HUES48 (cell line): ENCODE measurements at regions not wholly inside any gene's neighbourhood (a gene's known extent, or its start where the extent isn't known, plus 50 kb on each side); places are given as distances from the start of the nearest gene placed in this dataset.
A peak's percentile ranks its signal among the peaks of the same experiment; 100 is the strongest.
"Not testable (repeated sequence)": the region's sequence is repeated elsewhere in the genome, so short reads cannot be mapped to it uniquely, and the experiment has no call there.

Experiments used
- H3K27ac ChIP-seq: one replicate; pipeline ENCODE4 v1.7.0; 2013; ENCODE audit warnings: low read depth, low read length, inconsistent platforms
- H3K27me3 ChIP-seq: 2 replicates; pipeline ENCODE4 v1.6.1; 2013; ENCODE audit warnings: mild to moderate bottlenecking, low read length; ENCODE audit not compliant: control insufficient read depth, insufficient read depth
- H3K36me3 ChIP-seq: 2 replicates; pipeline ENCODE4 v1.6.1; 2013; ENCODE audit warnings: low read length; ENCODE audit not compliant: control insufficient read depth, insufficient read depth
- H3K4me1 ChIP-seq: 2 replicates; pipeline ENCODE4 v1.6.1; 2013; ENCODE audit warnings: mild to moderate bottlenecking, low read length; ENCODE audit not compliant: control insufficient read depth, insufficient read depth
- H3K4me3 ChIP-seq: 2 replicates; pipeline ENCODE4 v1.5.1; 2013; ENCODE audit warnings: mild to moderate bottlenecking, low read depth, low read length
- H3K9ac ChIP-seq: 2 replicates; pipeline ENCODE4 v1.6.1; 2013; ENCODE audit warnings: mild to moderate bottlenecking, low read depth, low read length, moderate library complexity
- H3K9me3 ChIP-seq: 2 replicates; pipeline ENCODE4 v1.6.1; 2013; ENCODE audit warnings: low read length; ENCODE audit not compliant: control insufficient read depth, insufficient read depth

- H3K27me3 ChIP-seq = no peaks in the 10 kb centered on the region
- H3K9me3 ChIP-seq = no peaks in the 10 kb centered on the region
- H3K4me1 ChIP-seq = no peaks in the 10 kb centered on the region
- H3K4me3 ChIP-seq = no peak overlapping the region
- no peak overlapping the region for H3K9ac ChIP-seq
- H3K27ac ChIP-seq = no peak overlapping the region
- H3K36me3 ChIP-seq = no peaks in the 10 kb centered on the region
Measured at GRCh38 chr10:55837273-55837672, 523.8 kb downstream of the ZWINT start.

- Histone ChIP-seq H3K27me3 (no peaks in the 10 kb centered on the region), H3K27ac (peak overlapping the region; percentile 94), H3K36me3 (no peaks in the 10 kb centered on the region), H3K9ac (no peak overlapping the region), H3K4me1 (peaks cover 27% of the 10 kb centered on the region), H3K4me3 (no peak overlapping the region), H3K9me3 (peaks cover 13% of the 10 kb centered on the region)
Measured at GRCh38 chr10:55822096-55822495, 539.0 kb downstream of the ZWINT start.

- H3K4me3 ChIP-seq = no peak overlapping the region; the same call in 1 of the 2 replicates
- H3K36me3 ChIP-seq = no peaks in the 10 kb centered on the region
- H3K9ac ChIP-seq = no peak overlapping the region
- peaks cover 27% of the 10 kb centered on the region for H3K4me1 ChIP-seq
- peaks cover 20% of the 10 kb centered on the region for H3K9me3 ChIP-seq
- H3K27ac ChIP-seq = peak overlapping the region; percentile 94
- no peaks in the 10 kb centered on the region for H3K27me3 ChIP-seq
Measured at GRCh38 chr10:55820478-55820877, 540.6 kb downstream of the ZWINT start.

- peaks cover 20% of the 10 kb centered on the region for H3K9me3 ChIP-seq
- no peak overlapping the region; the same call in 1 of the 2 replicates for H3K4me3 ChIP-seq
- no peaks in the 10 kb centered on the region for H3K27me3 ChIP-seq
- peak overlapping the region; percentile 94 for H3K27ac ChIP-seq
- no peak overlapping the region for H3K9ac ChIP-seq
- no peaks in the 10 kb centered on the region for H3K36me3 ChIP-seq
- peaks cover 27% of the 10 kb centered on the region for H3K4me1 ChIP-seq
Measured at GRCh38 chr10:55820071-55820470, 541.0 kb downstream of the ZWINT start.

- H3K9ac ChIP-seq = no peak overlapping the region
- H3K36me3 ChIP-seq = no peaks in the 10 kb centered on the region
- no peaks in the 10 kb centered on the region for H3K4me1 ChIP-seq
- H3K27ac ChIP-seq = no peak overlapping the region
- peaks cover 14% of the 10 kb centered on the region for H3K9me3 ChIP-seq
- no peak overlapping the region for H3K4me3 ChIP-seq
- no peaks in the 10 kb centered on the region for H3K27me3 ChIP-seq
Measured at GRCh38 chr10:55813451-55814170, 547.4 kb downstream of the ZWINT start.

GRCh38 chr10:55803055-55803454, 558.0 kb downstream of the ZWINT start:
- H3K4me1 ChIP-seq = no peaks in the 10 kb centered on the region
- H3K27me3 ChIP-seq = no peaks in the 10 kb centered on the region
- no peaks in the 10 kb centered on the region for H3K9me3 ChIP-seq
- no peak overlapping the region for H3K4me3 ChIP-seq
- H3K27ac ChIP-seq = no peak overlapping the region
- H3K36me3 ChIP-seq = no peaks in the 10 kb centered on the region
- no peak overlapping the region for H3K9ac ChIP-seq

- Histone ChIP-seq H3K4me1 (no peaks in the 10 kb centered on the region; the same call in 1 of the 2 replicates), H3K27me3 (no peaks in the 10 kb centered on the region), H3K9me3 (no peaks in the 10 kb centered on the region), H3K27ac (no peak overlapping the region), H3K9ac (no peak overlapping the region), H3K36me3 (no peaks in the 10 kb centered on the region), H3K4me3 (no peak overlapping the region)
Measured at GRCh38 chr10:55801353-55801661, 559.8 kb downstream of the ZWINT start.

GRCh38 chr10:55800602-55801352, 560.3 kb downstream of the ZWINT start:
- Histone ChIP-seq H3K9me3 (no peaks in the 10 kb centered on the region), H3K4me3 (no peak overlapping the region), H3K9ac (no peak overlapping the region), H3K27ac (no peak overlapping the region), H3K4me1 (no peaks in the 10 kb centered on the region; the same call in 1 of the 2 replicates), H3K36me3 (no peaks in the 10 kb centered on the region), H3K27me3 (no peaks in the 10 kb centered on the region)

GRCh38 chr10:55793024-55793423, 568.0 kb downstream of the ZWINT start:
- H3K4me3 ChIP-seq = no peak overlapping the region
- no peaks in the 10 kb centered on the region for H3K9me3 ChIP-seq
- H3K36me3 ChIP-seq = no peaks in the 10 kb centered on the region
- H3K27ac ChIP-seq = no peak overlapping the region
- no peak overlapping the region for H3K9ac ChIP-seq
- no peaks in the 10 kb centered on the region for H3K27me3 ChIP-seq
- H3K4me1 ChIP-seq = no peaks in the 10 kb centered on the region; the same call in 1 of the 2 replicates

GRCh38 chr10:55790276-55790675, 570.8 kb downstream of the ZWINT start:
- H3K36me3 ChIP-seq, H3K9ac ChIP-seq, H3K27ac ChIP-seq, H3K9me3 ChIP-seq, H3K27me3 ChIP-seq, H3K4me3 ChIP-seq, H3K4me1 ChIP-seq: not testable (repeated sequence)

GRCh38 chr10:55786461-55787050, 574.5 kb downstream of the ZWINT start:
- Histone ChIP-seq H3K4me3 (no peak overlapping the region), H3K27ac (no peak overlapping the region), H3K36me3 (no peaks in the 10 kb centered on the region), H3K4me1 (no peaks in the 10 kb centered on the region), H3K9me3 (no peaks in the 10 kb centered on the region), H3K9ac (no peak overlapping the region), H3K27me3 (no peaks in the 10 kb centered on the region)
